ENCODE measurements at regions not wholly inside any gene's neighbourhood (a gene's known extent, or its start where the extent isn't known, plus 50 kb on each side); places are given as distances from the start of the nearest gene placed in this dataset.
"Not testable (repeated sequence)": the region's sequence is repeated elsewhere in the genome, so short reads cannot be mapped to it uniquely, and the experiment has no call there.

- H3K4me1 ChIP-seq (ENCODE audit: control insufficient read depth, insufficient read depth, low read length, poor library complexity, severe bottlenecking); H3K27ac ChIP-seq (ENCODE audit: low read depth, low read length, severe bottlenecking): not testable (repeated sequence)
These were observed 66.4 kb upstream of the NBPF19 start for GRCh38 chr1:149408404-149408803.

GRCh38 chr1:149415373-149415772, 59.5 kb upstream of the NBPF19 start:
- H3K36me3 ChIP-seq (ENCODE audit: control insufficient read depth, insufficient read depth, low read length); H3K27ac ChIP-seq (ENCODE audit: low read depth, low read length, severe bottlenecking); H3K9me3 ChIP-seq (ENCODE audit: control insufficient read depth, low read length); H3K4me1 ChIP-seq (ENCODE audit: control insufficient read depth, insufficient read depth, low read length, poor library complexity, severe bottlenecking); H3K4me3 ChIP-seq (ENCODE audit: extremely low read depth, insufficient read depth, low read length, poor library complexity, severe bottlenecking): not testable (repeated sequence)
- no CpG with 5 or more reads among the region's 1 CpG for WGBS, 2 experiments (ENCODE audit: insufficient coverage in 2 of 2)

More at GRCh38 chr1:149408404-149408803, 66.4 kb upstream of the NBPF19 start:
- H3K4me3 ChIP-seq (ENCODE audit: extremely low read depth, insufficient read depth, low read length, poor library complexity, severe bottlenecking); H3K36me3 ChIP-seq (ENCODE audit: control insufficient read depth, insufficient read depth, low read length); H3K9me3 ChIP-seq (ENCODE audit: control insufficient read depth, low read length): not testable (repeated sequence)

- WGBS, 2 experiments (ENCODE audit: insufficient coverage in 2 of 2): 91 to 100% methylated on average over 3 of the region's 3 CpGs
These were observed 56.1 kb upstream of the NBPF19 start for GRCh38 chr1:149418782-149419181.

DNA sequence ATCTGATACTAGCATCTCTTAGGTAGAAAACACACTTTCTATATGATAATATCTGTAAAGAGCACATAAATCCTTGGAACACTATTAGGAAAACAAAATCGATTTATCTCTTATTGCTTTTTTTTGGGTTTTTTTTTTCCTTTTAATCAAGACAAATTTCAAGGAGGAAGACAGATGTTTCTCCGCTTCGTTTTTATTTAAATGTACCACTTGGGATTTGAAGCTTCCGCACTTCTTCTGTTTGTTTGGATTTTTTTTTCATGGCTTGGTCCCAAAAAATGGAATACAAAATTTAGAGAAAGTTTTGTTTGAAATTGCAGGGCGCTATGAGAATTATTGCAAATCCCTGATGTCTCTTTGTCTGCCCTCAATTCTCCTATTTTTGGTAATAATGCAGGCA, 51.7 kb upstream of the NBPF19 start:
- H3K9me3 ChIP-seq (ENCODE audit: control insufficient read depth, low read length); H3K4me3 ChIP-seq (ENCODE audit: extremely low read depth, insufficient read depth, low read length, poor library complexity, severe bottlenecking); H3K36me3 ChIP-seq (ENCODE audit: control insufficient read depth, insufficient read depth, low read length); H3K4me1 ChIP-seq (ENCODE audit: control insufficient read depth, insufficient read depth, low read length, poor library complexity, severe bottlenecking); H3K27ac ChIP-seq (ENCODE audit: low read depth, low read length, severe bottlenecking): not testable (repeated sequence)
- WGBS, 2 experiments (ENCODE audit: insufficient coverage in 2 of 2): 100% methylated on average over 3 of the region's 5 CpGs; no CpG with 5 or more reads in 1 of the 2 experiments

More at GRCh38 chr1:149418782-149419181, 56.1 kb upstream of the NBPF19 start:
- H3K9me3 ChIP-seq (ENCODE audit: control insufficient read depth, low read length); H3K27ac ChIP-seq (ENCODE audit: low read depth, low read length, severe bottlenecking); H3K36me3 ChIP-seq (ENCODE audit: control insufficient read depth, insufficient read depth, low read length); H3K4me3 ChIP-seq (ENCODE audit: extremely low read depth, insufficient read depth, low read length, poor library complexity, severe bottlenecking); H3K4me1 ChIP-seq (ENCODE audit: control insufficient read depth, insufficient read depth, low read length, poor library complexity, severe bottlenecking): not testable (repeated sequence)

Data from mesodermal cell (in vitro differentiated cells).